Activated naive CD4-positive, alpha-beta T cell (primary cell): ENCODE measurements at regions not wholly inside any gene's neighbourhood (a gene's known extent, or its start where the extent isn't known, plus 50 kb on each side); places are given as distances from the start of the nearest gene placed in this dataset.
"Not testable (repeated sequence)": the region's sequence is repeated elsewhere in the genome, so short reads cannot be mapped to it uniquely, and the experiment has no call there.

Experiments
- DNase-seq, 4 experiments: peaks; one replicate each; lab custom pipeline; 2025; lab: John Stamatoyannopoulos, UW

DNA sequence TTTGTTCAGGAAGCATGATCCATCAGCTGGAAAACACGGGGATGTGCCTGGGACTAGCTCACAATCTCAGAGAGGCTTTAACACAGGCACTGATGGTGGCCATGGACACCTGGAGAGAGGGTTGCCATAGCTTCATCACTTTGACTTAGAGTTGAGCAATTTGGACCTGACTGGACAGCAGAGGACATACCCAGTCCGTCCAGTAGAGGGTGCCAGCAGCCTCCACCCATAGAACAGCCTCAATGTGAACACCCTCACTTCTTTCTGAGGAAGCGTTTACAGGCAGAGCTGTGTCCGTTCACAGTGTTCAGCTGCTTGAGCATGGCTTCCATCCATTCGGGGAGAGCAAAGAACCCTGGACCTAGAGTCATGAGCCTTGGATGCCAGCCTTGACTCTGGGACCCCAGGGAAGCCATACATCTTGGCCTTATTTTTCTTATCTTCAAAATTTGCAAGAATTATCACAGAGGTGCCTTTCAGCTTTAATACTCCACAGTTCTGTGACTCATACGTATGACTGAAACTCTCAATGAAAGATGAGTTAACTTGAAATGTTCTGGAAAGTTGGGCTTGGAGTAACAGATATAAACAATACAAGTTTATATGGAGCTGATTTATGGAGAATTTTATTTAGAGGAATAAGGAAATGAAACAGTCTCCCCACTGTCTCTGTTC is 302.9 kb upstream of the PODXL start:
- peak in 1 of 4 experiments; percentile 2 for DNase-seq

DNA sequence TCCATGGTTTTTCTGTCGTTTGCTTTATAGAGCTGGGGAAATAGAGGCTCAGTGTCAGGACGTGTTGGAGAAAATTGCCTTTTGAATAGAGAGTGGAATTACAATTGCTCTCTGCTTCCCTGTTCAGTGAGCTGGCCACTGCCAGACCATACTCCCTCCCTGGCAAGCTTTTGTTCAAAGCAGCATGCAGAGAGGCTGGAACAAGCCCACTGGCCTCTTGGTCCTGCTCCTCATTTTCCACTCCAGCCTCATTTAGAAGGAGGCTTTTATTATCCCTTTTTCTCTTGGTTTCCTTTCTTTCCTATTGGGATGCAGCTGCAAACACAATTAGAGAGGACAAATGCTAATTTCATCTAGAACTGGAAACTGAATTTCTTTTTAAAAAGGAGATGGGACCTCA is 302.2 kb upstream of the PODXL start:
- DNase-seq = no peak

DNA sequence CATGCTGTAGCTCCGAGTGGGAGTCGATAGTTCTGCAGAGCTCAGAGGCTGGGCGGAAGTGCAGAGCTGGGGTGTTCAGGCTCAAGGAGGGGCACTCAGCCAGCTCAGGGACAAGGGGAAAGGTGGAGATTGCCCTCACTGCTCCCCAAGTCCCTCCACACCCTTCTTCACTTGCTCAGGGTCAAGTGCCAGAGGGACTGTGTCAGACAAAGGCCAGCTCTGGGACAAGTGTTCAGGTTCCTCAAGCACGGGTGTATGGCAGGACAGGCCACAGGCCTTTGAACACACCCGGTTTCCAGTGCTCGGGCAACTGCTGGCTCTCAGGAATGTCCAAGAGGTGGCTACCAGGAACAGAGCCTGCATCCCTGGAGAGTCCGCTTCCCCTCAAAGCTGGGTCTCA is 293.0 kb upstream of the PODXL start:
- no peak for DNase-seq

DNA sequence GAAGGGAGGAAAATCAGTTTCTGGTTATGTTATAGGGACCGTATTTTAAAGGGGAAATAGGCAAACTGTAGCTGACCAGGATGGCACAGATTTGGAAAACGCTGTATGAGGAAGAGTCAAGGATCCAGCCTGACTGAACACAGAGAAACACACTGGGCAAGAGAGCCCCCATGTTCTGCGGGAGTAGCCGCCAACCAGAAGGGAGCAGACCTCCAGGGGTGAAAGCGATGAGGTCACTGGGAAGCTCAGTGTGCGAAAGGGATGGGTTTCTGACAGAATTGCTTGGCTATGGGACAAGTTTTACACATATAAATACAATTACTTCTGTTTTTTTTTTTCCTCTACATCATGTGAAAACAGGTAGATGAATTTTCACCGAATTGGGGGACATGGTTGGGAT is 291.6 kb upstream of the PODXL start:
- DNase-seq = no peak

DNA sequence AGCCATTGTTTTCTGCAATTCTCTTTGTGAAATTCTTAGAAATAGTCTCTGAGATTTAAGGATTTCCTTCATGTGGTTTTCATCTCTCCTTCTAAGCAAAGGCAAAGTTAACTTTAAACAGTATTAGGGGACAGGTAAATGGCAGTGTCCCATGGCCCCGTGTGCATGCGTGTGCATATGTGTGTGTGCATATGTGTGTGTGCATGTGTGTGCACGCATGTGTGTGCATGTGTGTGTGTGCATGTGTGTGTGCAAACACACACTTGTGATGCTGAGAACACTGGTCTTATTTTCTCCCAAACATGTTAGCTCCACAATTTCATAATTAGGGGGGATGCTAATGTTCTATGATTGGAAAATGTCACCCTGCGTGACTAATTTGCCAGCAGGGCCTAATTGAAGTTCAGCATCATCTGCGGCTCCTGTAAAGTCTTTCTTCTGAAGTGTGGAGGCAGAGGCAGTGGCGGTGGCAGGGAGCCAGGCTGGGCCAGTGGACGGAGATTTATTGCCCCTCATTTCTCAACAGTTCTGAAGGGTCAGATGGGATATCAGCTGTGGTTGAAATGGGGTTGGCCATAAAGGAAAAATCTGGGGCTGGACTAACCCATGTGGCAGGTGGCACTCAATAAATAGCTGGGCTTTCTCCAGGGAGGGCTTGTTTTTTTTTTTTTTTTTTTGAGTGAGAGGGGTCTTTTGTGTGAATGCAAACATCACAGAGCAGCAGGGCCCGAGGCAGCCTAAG is 289.3 kb upstream of the PODXL start:
- DNase-seq = no peak

DNA sequence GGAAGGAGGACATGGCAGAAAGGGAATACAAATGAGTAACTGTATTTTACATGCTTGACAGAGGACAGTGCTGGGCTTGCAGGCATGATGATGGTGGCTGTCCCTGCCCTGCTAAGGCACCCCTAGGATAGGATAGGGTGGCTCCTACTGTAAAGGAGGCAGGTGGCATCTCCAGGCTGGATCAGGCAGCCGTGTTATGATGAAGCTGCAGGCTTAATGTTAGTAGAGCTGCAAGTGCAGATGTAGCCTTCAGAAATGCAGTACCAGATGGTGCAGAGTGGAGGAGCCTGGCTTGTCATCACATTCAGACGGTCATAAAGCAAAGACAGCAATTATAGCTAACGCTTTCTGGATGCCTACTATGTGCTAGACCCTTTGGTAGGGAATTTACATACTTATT is 287.9 kb upstream of the PODXL start:
- DNase-seq = no peak

DNA sequence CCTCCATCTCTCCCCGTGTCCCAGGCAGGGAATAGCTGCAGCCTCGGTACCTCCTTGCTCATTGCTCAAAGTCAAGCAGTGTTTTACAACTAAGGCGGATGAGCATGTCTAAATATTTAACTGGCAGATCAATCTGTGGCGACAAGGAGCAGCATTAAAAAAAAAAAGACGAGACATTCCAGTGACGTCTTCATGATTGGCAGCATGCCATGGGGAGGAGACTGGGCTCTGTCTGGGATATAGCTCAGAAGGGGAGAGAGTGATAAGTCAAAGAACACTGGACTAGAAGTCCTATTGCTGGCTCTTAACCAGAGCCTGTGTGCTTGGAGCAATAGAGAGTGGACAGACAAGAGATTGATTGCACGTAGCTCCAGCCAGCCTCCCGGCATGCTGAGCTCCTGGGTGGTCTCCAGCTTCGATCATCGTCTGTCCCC is 287.5 kb upstream of the PODXL start:
- DNase-seq = no peak

DNA sequence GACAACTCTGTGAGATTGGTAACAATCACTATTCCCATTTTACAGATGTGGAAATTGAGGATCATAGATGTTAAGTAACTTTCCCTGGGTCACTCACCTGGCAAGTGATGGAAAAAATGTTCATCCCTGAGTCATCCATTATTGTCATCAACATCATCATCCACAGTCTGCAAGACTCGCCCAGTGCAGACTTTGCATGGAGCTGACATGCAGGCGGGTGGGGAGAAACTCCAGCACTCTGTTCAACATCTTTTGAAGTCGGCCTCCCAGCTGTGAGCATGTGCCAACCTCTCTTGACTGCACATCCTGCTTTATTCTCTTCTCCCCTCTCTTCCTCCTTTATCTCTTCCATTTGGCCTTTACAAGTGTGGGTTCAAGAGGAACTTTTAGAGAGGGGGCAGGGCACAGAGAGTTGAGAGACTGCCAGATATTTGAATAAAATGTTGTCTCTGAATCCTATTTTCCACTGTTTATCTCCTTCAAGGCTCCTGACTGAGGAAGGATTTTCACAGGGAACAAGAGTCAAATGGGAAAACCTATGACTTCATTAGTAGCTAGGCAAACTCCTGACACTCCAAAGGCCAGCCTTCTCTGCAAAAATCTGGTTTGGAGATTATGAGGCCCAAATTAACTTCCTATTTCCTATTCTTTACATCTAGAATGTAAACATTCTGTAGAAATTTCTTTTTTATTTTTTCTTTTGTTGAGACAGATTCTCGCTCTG is 283.7 kb upstream of the PODXL start:
- DNase-seq = no peak

DNA sequence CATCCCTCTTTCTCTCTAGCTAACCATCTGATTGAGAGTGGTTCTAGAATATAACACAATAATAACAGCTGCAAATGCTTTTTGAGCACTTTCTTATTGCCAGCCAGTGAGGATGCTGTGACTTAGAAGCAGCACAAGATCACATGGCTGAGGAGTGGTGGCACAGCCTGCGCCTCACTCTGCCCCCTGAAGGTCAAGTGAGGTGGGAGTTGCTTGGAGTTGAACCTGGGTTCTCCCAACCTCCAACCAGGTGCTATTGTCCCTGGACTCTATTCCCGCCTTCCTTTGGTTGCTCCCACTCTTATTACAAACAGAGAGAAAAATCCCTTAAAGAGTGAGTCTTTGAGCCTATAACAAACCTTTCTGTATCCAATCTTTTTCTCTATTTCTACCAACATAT is 280.3 kb upstream of the PODXL start:
- no peak for DNase-seq

DNA sequence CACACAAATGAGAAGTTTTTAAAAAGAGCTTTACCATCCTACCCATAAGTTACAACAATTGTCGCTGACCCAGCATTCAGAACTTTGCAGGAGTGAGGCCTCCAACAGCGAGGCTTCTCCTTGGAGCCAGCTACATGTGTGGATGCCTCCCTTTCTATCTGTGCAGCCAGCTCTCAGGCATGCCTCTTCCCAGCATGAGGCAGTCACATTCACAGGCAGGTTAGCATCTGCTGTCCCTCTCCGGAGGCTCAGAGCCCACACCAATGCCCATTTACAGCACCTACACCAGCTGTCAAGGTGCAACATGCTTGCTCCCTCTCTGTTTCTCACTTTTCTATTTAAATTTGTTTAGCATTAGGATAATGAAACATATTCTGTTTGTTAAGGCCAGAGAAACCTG is 278.7 kb upstream of the PODXL start:
- DNase-seq = no peak

DNA sequence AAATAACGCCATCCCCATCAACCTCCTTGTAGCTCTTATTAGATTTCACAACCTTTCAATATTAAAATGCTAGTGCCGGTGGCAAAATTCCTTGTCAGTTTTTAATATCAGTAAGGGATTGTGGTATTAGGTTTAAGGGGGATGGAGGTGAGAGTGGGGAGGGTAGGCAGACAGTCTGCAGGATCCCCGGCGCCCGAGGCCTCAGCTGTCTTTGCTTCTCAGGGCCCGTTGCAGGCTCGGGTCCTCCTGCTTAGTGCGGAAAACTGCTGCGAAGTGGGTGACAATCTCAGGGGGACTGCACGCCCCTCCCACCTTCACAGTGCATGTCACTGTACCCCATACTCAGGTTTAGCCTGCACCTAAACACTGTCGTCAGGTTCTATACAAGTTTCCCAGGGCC is 274.3 kb upstream of the PODXL start:
- no peak for DNase-seq

DNA sequence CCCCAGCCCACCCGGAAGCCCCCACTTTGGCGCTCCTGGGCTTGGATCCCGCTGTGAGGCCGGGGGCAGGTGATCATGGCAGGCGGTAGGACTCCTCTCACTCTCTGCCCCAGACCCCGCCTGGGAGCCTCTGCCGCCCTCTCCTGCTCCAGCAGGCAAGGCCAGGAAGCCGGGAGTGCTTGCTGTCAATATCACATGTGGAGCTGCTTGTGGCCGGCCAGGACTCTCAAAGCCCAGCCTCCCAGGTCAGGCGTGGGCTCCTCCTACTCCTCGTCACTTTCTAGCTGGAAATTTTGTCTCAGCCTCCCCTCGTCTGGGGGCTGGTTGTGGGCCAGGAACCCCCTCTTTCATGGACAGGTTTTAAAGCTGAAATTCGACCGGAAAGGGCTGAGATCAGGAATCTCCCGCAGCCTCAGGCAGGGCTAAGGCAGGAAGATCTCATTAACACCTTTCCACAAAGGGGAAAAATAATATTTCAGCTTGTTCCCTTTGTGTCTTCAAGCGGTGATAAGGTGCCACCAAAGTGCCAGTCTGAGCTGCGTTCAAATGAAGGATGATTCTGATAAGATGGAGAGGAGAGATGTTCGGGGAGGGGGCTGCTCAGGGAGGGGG is 273.6 kb upstream of the PODXL start:
- DNase-seq = no peak

DNA sequence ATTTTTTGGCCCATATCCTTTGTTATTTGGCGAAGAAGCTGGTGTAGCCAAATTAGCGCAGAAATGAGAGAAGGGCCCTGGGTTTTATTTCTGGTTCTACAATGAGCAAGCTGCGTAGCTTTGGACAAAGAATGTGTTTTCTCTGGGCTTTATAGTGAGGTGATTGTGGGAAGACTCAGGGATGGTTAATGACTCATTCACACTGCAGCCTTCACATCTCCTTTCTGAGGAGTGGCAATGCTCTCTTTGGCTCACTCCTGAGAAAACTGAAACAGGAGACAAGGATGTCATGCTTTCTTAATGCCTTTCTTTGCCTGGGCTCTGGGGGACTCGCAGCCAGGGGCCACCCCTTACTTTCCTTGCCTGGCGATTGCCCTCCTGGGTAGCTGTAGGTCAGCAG is 271.0 kb upstream of the PODXL start:
- no peak for DNase-seq

DNA sequence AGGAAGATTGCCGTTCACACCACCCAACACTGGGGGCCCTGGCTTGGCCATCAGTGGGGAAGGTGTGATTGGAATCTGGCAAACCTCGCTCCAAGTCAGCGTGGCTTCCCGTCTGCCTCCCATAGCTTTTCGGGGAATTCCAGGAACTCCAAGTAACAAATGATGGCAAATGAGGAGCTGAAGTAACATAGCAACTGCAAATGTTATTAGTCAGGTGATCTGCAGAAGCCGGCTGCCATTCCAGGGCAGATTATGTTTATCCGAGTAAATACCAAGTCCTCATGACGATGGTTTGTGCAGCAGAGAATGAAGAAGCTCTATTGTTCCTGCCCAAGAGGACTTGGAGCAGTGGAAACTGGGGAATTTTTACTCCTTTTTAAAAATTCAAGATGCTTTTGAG is 270.5 kb upstream of the PODXL start:
- DNase-seq = no peak

DNA sequence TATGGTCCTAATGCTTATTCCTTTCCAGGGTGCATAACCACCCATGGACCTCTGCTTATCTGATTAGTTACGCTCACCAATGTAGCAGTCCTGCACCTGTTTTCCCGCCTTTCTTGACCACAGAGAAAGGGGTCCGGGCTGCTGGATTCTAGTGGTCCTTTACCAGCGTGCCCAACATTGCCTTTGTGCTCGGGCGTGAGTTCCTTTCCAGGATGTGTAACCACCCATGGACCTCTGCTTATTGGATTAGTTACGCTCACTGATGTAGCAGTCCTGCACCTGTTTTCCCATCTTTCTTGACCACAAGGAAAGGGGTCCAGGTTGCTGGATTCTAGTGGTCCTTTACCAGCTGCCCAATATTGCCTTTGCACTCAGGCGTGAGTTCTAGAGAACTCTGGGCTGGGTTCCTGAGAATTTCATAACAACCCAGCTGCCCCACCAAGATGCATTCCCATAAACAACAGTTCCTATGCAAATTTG is 267.6 kb upstream of the PODXL start:
- not testable (repeated sequence) for DNase-seq

DNA sequence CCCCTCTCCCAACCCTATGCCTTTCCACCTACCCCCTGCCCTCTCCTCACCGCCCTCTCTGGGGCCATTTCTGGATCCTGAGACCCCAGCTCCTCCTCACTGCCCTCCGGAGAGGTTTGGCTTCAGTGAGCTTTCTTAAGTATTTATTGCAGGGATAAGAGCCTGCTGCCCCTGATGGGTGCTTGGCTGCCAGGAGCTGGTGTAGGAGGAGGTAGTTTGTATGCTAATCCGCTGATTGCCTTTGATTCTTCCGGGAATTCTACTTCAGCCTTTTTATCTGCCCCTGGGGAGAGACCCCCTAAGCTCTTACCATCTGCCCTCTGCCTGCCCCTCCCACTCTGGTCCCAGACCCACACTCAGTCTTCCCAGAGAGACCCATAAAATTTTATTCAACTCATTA is 263.5 kb upstream of the PODXL start:
- DNase-seq = no peak

DNA sequence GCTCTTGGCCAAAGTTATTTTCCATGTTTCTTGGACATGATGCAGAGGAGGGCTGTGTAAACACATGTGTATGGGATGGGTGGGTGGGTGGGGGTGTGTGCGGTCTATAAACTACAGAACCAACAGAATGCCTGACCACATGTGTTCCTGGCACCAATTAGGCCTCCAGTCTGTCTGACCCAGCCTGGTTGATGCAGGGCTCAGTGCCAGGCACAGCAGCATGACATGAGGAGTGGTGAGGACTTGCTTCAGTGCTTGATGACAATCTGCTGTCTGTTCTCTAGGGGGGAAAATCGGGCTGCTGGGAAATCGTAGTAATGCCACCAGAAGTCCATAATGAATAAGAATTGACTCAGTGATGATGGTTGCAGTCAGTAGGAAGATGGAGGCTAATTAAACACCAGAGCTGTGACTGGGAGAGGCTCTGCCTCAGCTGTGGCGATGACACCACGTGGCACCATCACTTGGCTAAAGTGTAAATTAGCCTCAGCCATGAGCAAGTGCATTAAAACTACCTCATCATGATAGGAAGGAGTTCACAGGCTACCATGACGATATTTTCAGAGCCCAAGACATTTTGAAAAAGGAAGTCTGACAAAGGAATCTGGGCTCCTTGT is 260.1 kb upstream of the PODXL start:
- DNase-seq = no peak

DNA sequence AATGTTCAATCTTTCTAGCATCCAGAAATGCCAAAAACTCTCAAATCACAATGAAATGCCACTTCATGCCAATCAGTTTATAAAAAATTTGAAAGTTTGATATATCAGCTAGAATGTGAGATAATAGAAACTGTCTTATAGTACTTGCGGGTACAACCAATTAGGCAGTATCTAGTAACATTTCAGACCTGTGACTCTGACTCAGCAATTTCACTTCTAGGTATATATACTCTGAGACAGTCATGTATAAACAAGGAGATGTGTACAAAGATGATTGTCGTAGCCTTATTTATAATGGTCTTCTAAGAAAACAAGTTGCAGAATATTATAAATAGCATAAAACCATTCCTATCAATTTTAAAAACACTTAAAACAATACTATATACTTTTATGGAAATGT is 252.3 kb upstream of the PODXL start:
- DNase-seq = no peak

DNA sequence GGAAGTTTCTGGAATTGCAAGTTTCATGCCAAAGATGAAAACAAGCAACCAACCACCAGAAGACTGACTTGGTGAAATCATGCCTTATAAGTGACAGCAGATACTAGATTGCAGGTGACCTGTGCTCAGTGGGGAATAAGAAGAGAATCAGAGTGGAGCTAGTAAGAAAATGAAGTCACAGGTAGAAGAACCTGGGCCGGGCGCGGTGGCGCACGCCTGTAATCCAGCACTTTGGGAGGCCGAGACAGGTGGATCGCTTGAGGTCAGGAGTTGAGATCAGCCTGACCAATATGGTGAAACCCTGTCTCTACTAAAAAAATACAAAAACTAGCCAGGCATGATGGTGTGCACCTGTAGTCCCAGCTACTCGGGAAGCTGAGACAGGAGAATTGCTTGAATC is 251.7 kb upstream of the PODXL start:
- DNase-seq = not testable (repeated sequence)

DNA sequence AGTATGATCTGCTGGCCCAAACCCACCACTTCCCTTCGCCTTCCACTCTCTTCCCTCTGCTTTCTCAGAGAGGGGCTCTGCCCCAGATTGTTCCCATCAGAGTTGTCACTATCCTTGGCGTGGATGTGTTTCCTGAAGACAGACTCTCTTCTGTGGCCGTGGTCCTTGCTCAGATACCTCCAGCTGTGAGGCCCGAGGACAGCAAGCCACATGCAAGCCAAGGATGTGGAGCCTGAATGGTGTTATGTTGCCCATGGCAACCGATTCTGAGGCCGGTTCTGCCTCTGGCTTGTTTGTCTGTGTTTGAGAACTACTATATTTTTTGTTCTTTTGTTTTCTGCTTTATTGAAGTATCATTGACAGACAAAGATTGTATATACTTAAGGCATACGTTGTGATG is 247.4 kb upstream of the PODXL start:
- DNase-seq = no peak

DNA sequence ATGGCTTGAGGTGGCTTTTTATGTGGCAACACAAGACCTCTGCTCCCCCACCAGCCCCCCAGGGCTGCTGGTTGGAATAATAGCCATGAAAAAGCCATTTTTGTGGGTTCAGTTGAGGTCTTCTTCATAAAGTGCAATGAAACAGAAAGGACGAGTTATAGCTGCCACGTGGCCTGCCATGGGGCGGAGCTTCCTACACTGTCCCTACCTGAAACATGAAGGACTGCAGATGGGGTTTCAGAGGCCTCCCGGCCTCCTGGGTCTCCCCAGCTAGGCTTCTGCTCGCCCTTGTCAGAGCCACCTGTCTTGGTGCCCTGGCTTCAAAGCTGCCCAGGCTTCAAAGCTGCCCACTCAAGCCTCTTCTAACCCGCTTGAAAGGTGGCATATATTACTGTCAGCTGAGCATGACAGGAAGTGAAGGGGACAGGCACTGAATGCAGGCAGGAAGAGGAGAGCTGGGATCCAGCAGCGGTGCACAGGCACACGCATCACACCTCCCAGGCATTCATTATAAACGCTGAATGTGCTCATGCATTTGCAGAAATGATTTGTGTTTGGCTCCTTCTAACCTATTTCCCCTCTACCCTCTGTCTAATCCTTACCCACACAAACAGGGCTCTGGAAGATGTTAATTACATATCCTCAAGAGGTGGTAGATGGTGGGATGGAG is 245.9 kb upstream of the PODXL start:
- DNase-seq = no peak

DNA sequence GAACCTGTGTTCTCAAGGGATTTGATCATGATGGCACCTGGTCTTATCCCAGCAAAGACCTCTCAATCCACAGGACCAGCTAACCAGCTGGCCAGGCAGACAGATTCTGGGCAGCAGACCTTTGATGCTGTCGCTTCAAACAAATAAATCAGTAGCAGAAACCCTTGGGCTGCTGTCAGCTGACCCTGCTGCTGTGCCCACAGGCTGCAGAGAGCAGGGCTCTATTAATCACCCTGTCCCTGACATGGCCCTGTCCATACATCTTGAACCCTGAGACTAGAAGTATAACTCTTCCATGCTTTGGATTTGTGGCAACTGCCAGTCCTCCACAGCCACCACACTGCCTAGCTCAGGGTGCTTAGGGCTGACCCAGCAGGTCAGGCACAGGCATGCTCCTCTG is 244.1 kb upstream of the PODXL start:
- DNase-seq = no peak
